SJCRH30 (cell line): ENCODE measurements at regions not wholly inside any gene's neighbourhood (a gene's known extent, or its start where the extent isn't known, plus 50 kb on each side); places are given as distances from the start of the nearest gene placed in this dataset.

ENCODE experiments used
- DNase-seq, 2 experiments: peaks; one replicate each; pipeline ENCODE4 v3.0.0-alpha.2; 2015 to 2020
- H3K27ac ChIP-seq: fragments of 250-450 bp; sonication (Bioruptor Pico); 2 replicates; pipeline ENCODE4 v1.5.1; 2020; ENCODE audit warnings: mild to moderate bottlenecking, moderate library complexity
- H3K27me3 ChIP-seq: fragments of 250-450 bp; sonication (Bioruptor Pico); 2 replicates; pipeline ENCODE4 v1.5.1; 2020; ENCODE audit warnings: mild to moderate bottlenecking, moderate library complexity
- H3K36me3 ChIP-seq: fragments of 250-450 bp; sonication (Bioruptor Pico); 2 replicates; pipeline ENCODE4 v1.5.1; 2020; ENCODE audit warnings: mild to moderate bottlenecking, moderate library complexity
- H3K4me1 ChIP-seq: fragments of 250-450 bp; sonication (Bioruptor Pico); 2 replicates; pipeline ENCODE4 v1.5.1; 2020; ENCODE audit warnings: mild to moderate bottlenecking, moderate library complexity
- H3K4me3 ChIP-seq: fragments of 250-450 bp; sonication (Bioruptor Pico); 2 replicates; pipeline ENCODE4 v1.5.1; 2020; ENCODE audit warnings: mild to moderate bottlenecking, moderate library complexity
- H3K9me3 ChIP-seq: fragments of 250-450 bp; sonication (Bioruptor Pico); replicated peaks from 2 replicates; pipeline ENCODE4 v1.5.1; 2020; ENCODE audit warnings: mild to moderate bottlenecking, moderate library complexity

- Histone ChIP-seq H3K36me3 (no peaks in the 10 kb centered on the region), H3K4me3 (no peak overlapping the region), H3K4me1 (no peaks in the 10 kb centered on the region), H3K27ac (no peak overlapping the region), H3K27me3 (no peaks in the 10 kb centered on the region; the same call in 1 of the 2 replicates), H3K9me3 (no peaks in the 10 kb centered on the region)
- no peak for DNase-seq
Measured at GRCh38 chr2:17115042-17115441, 403.2 kb downstream of the RAD51AP2 start.

- Histone ChIP-seq H3K4me3 (no peak overlapping the region), H3K9me3 (no peaks in the 10 kb centered on the region), H3K27ac (no peak overlapping the region), H3K36me3 (no peaks in the 10 kb centered on the region), H3K4me1 (peaks cover 22% of the 10 kb centered on the region), H3K27me3 (no peaks in the 10 kb centered on the region)
- peak in 1 of 2 experiments; percentile 39 for DNase-seq
Measured at GRCh38 chr2:17107871-17108270, 410.4 kb downstream of the RAD51AP2 start.

- peak; percentile 33 to 52 for DNase-seq
- Histone ChIP-seq H3K27ac (no peak overlapping the region), H3K9me3 (no peaks in the 10 kb centered on the region), H3K27me3 (no peaks in the 10 kb centered on the region), H3K4me3 (no peak overlapping the region), H3K4me1 (peaks cover 22% of the 10 kb centered on the region), H3K36me3 (no peaks in the 10 kb centered on the region)
Measured at GRCh38 chr2:17107151-17107550, 411.1 kb downstream of the RAD51AP2 start.

GRCh38 chr2:17106418-17106817 lies 411.8 kb downstream of the RAD51AP2 start:
- Histone ChIP-seq H3K9me3 (no peaks in the 10 kb centered on the region), H3K36me3 (no peaks in the 10 kb centered on the region), H3K27me3 (no peaks in the 10 kb centered on the region), H3K4me3 (no peak overlapping the region), H3K27ac (no peak overlapping the region), H3K4me1 (peaks cover 24% of the 10 kb centered on the region)
- DNase-seq, result peak in 1 of 2 experiments; percentile 34

GRCh38 chr2:17104454-17104853 lies 413.8 kb downstream of the RAD51AP2 start:
- H3K27ac ChIP-seq, result no peak overlapping the region
- no peak overlapping the region for H3K4me3 ChIP-seq
- H3K9me3 ChIP-seq, result no peaks in the 10 kb centered on the region
- peaks cover 26% of the 10 kb centered on the region for H3K4me1 ChIP-seq
- H3K27me3 ChIP-seq, result no peaks in the 10 kb centered on the region
- no peaks in the 10 kb centered on the region for H3K36me3 ChIP-seq
- peak; percentile 15 to 36 for DNase-seq

GRCh38 chr2:17101596-17101995 lies 416.6 kb downstream of the RAD51AP2 start:
- H3K36me3 ChIP-seq, result no peaks in the 10 kb centered on the region
- DNase-seq, result no peak
- no peak overlapping the region for H3K4me3 ChIP-seq
- peaks cover 27% of the 10 kb centered on the region for H3K4me1 ChIP-seq
- no peaks in the 10 kb centered on the region for H3K9me3 ChIP-seq
- H3K27ac ChIP-seq, result no peak overlapping the region
- H3K27me3 ChIP-seq, result no peaks in the 10 kb centered on the region

GRCh38 chr2:17101091-17101490 lies 417.1 kb downstream of the RAD51AP2 start:
- H3K9me3 ChIP-seq, result no peaks in the 10 kb centered on the region
- H3K4me3 ChIP-seq, result no peak overlapping the region
- H3K36me3 ChIP-seq, result no peaks in the 10 kb centered on the region
- DNase-seq, result no peak
- H3K27me3 ChIP-seq, result no peaks in the 10 kb centered on the region
- no peak overlapping the region for H3K27ac ChIP-seq
- peaks cover 22% of the 10 kb centered on the region for H3K4me1 ChIP-seq

GRCh38 chr2:17095340-17095739 lies 422.9 kb downstream of the RAD51AP2 start:
- H3K27ac ChIP-seq, result no peak overlapping the region
- no peaks in the 10 kb centered on the region for H3K9me3 ChIP-seq
- no peaks in the 10 kb centered on the region for H3K36me3 ChIP-seq
- H3K4me1 ChIP-seq, result peaks cover 15% of the 10 kb centered on the region
- DNase-seq, result no peak
- H3K27me3 ChIP-seq, result no peaks in the 10 kb centered on the region
- H3K4me3 ChIP-seq, result no peak overlapping the region

- Histone ChIP-seq H3K27me3 (no peaks in the 10 kb centered on the region), H3K9me3 (no peaks in the 10 kb centered on the region), H3K36me3 (no peaks in the 10 kb centered on the region), H3K27ac (no peak overlapping the region), H3K4me3 (no peak overlapping the region), H3K4me1 (peaks cover 12% of the 10 kb centered on the region)
- DNase-seq, result no peak
Measured at GRCh38 chr2:17093712-17094111, 424.5 kb downstream of the RAD51AP2 start.

GRCh38 chr2:17086990-17087389 lies 421.4 kb upstream of the CYRIA start:
- no peak overlapping the region for H3K27ac ChIP-seq

GRCh38 chr2:17085546-17086202 lies 420.0 kb upstream of the CYRIA start:
- H3K4me3 ChIP-seq, result no peak overlapping the region
- peak overlapping the region; percentile 65; the same call in 1 of the 2 replicates for H3K27ac ChIP-seq
- H3K4me1 ChIP-seq, result peaks cover 26% of the 10 kb centered on the region
- no peak for DNase-seq
- no peaks in the 10 kb centered on the region for H3K36me3 ChIP-seq
- H3K9me3 ChIP-seq, result no peaks in the 10 kb centered on the region; the same call in 1 of the 2 replicates
- H3K27me3 ChIP-seq, result no peaks in the 10 kb centered on the region

More at GRCh38 chr2:17086990-17087389, 421.4 kb upstream of the CYRIA start:
- H3K27me3 ChIP-seq, result no peaks in the 10 kb centered on the region
- H3K4me1 ChIP-seq, result peaks cover 26% of the 10 kb centered on the region
- no peaks in the 10 kb centered on the region for H3K36me3 ChIP-seq
- H3K4me3 ChIP-seq, result no peak overlapping the region
- DNase-seq, result no peak
- no peaks in the 10 kb centered on the region; the same call in 1 of the 2 replicates for H3K9me3 ChIP-seq

- H3K4me3 ChIP-seq, result no peak overlapping the region
- H3K9me3 ChIP-seq, result no peaks in the 10 kb centered on the region; the same call in 1 of the 2 replicates
- DNase-seq, result peak in 1 of 2 experiments; percentile 22
- H3K27me3 ChIP-seq, result no peaks in the 10 kb centered on the region
- no peaks in the 10 kb centered on the region for H3K36me3 ChIP-seq
- peaks cover 26% of the 10 kb centered on the region for H3K4me1 ChIP-seq
- peak overlapping the region; percentile 65 for H3K27ac ChIP-seq
Measured at GRCh38 chr2:17084877-17085276, 419.2 kb upstream of the CYRIA start.

GRCh38 chr2:17083902-17084301 lies 418.3 kb upstream of the CYRIA start:
- DNase-seq, result peak; percentile 74 to 85
- Histone ChIP-seq H3K9me3 (peaks cover 2% of the 10 kb centered on the region; the same call in 1 of the 2 replicates), H3K27ac (peak overlapping the region; percentile 65), H3K36me3 (no peaks in the 10 kb centered on the region), H3K4me3 (no peak overlapping the region), H3K4me1 (peaks cover 26% of the 10 kb centered on the region), H3K27me3 (no peaks in the 10 kb centered on the region)

GRCh38 chr2:17079262-17079661 lies 413.6 kb upstream of the CYRIA start:
- Histone ChIP-seq H3K27me3 (no peaks in the 10 kb centered on the region), H3K4me1 (peaks cover 24% of the 10 kb centered on the region), H3K9me3 (peaks cover 8% of the 10 kb centered on the region; the same call in 1 of the 2 replicates), H3K36me3 (no peaks in the 10 kb centered on the region), H3K27ac (no peak overlapping the region), H3K4me3 (no peak overlapping the region)
- no peak for DNase-seq

- H3K27ac ChIP-seq, result no peak overlapping the region
- H3K4me1 ChIP-seq, result peaks cover 12% of the 10 kb centered on the region
- H3K36me3 ChIP-seq, result no peaks in the 10 kb centered on the region
- peaks cover 9% of the 10 kb centered on the region; the same call in 1 of the 2 replicates for H3K9me3 ChIP-seq
- H3K27me3 ChIP-seq, result no peaks in the 10 kb centered on the region
- H3K4me3 ChIP-seq, result no peak overlapping the region
- peak; percentile 24 to 66 for DNase-seq
Measured at GRCh38 chr2:17076533-17076932, 410.9 kb upstream of the CYRIA start.

- Histone ChIP-seq H3K4me1 (peaks cover 5% of the 10 kb centered on the region), H3K4me3 (no peak overlapping the region), H3K27ac (no peak overlapping the region), H3K9me3 (peaks cover 8% of the 10 kb centered on the region), H3K27me3 (no peaks in the 10 kb centered on the region), H3K36me3 (no peaks in the 10 kb centered on the region)
- no peak for DNase-seq
Measured at GRCh38 chr2:17070711-17071110, 405.1 kb upstream of the CYRIA start.
